AG09319 (cell line): ENCODE measurements at regions not wholly inside any gene's neighbourhood (a gene's known extent, or its start where the extent isn't known, plus 50 kb on each side); places are given as distances from the start of the nearest gene placed in this dataset.

Source experiments
- DNase-seq: peaks from one replicate; pipeline ENCODE4 v3.0.0-alpha.2; 2010; ENCODE audit warnings: low read depth; ENCODE audit errors: extremely low read depth
- CTCF ChIP-seq: IDR thresholded peaks from 2 replicates; pipeline ENCODE4 v1.5.1; 2011; ENCODE audit warnings: low read depth, mild to moderate bottlenecking, inconsistent platforms, low read length, moderate library complexity

- DNase-seq, result no peak
- TF ChIP-seq CTCF, result no peak
Measured at GRCh38 chr5:60248901-60249300, 355.4 kb upstream of the PDE4D start.

- DNase-seq, result no peak
- TF ChIP-seq CTCF, result no peak
Measured at GRCh38 chr5:60243713-60244112, 350.2 kb upstream of the PDE4D start.

GRCh38 chr5:60232036-60232795, 338.7 kb upstream of the PDE4D start:
- no peak for TF ChIP-seq CTCF
- no peak for DNase-seq

- no peak for DNase-seq
- TF ChIP-seq CTCF, result no peak
Measured at GRCh38 chr5:60230456-60230855, 336.9 kb upstream of the PDE4D start.

GRCh38 chr5:60229691-60230185, 336.2 kb upstream of the PDE4D start:
- no peak for DNase-seq
- no peak for TF ChIP-seq CTCF

GRCh38 chr5:60228676-60229075, 335.1 kb upstream of the PDE4D start:
- TF ChIP-seq CTCF, result no peak
- no peak for DNase-seq

GRCh38 chr5:60226128-60226527, 332.6 kb upstream of the PDE4D start:
- no peak for DNase-seq
- no peak for TF ChIP-seq CTCF
